ENCODE measurements at regions not wholly inside any gene's neighbourhood (a gene's known extent, or its start where the extent isn't known, plus 50 kb on each side); places are given as distances from the start of the nearest gene placed in this dataset.
A peak's percentile ranks its signal among the peaks of the same experiment; 100 is the strongest.

DNA sequence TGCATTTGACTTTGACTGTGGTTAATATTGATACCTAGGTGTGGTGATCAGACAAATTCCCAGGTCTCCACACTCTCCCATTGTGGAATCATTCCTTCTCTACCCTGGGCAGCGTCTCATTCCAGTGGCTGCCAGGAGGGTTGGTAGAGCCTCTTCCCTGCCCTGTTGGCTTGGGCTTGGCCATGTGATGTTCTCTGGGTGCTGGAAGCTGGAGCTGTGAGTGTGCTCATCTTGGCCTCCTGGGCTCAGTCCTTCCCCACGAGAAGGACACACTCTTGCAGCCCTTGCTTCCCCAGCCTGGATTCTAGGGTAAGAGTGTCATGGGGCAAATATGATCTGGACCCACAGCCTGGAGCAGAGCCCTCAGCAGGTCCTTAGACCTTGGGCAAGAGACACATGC is 167.2 kb upstream of the IRX4 start:
- DNase-seq (ENCODE audit: low read depth, low spot score): no peak
- in situ Hi-C loops (cut with HindIII; ENCODE audit: low sequenced_read_pairs): no loop called here
- TF ChIP-seq, protein P1, sequence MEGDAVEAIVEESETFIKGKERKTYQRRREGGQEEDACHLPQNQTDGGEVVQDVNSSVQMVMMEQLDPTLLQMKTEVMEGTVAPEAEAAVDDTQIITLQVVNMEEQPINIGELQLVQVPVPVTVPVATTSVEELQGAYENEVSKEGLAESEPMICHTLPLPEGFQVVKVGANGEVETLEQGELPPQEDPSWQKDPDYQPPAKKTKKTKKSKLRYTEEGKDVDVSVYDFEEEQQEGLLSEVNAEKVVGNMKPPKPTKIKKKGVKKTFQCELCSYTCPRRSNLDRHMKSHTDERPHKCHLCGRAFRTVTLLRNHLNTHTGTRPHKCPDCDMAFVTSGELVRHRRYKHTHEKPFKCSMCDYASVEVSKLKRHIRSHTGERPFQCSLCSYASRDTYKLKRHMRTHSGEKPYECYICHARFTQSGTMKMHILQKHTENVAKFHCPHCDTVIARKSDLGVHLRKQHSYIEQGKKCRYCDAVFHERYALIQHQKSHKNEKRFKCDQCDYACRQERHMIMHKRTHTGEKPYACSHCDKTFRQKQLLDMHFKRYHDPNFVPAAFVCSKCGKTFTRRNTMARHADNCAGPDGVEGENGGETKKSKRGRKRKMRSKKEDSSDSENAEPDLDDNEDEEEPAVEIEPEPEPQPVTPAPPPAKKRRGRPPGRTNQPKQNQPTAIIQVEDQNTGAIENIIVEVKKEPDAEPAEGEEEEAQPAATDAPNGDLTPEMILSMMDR (IDR thresholded peaks at IDR 0.05; ENCODE audit: low read depth, low read length): no peak
- no peak overlapping the region for H3K4me3 ChIP-seq (ENCODE audit: low read depth, low read length)

DNA sequence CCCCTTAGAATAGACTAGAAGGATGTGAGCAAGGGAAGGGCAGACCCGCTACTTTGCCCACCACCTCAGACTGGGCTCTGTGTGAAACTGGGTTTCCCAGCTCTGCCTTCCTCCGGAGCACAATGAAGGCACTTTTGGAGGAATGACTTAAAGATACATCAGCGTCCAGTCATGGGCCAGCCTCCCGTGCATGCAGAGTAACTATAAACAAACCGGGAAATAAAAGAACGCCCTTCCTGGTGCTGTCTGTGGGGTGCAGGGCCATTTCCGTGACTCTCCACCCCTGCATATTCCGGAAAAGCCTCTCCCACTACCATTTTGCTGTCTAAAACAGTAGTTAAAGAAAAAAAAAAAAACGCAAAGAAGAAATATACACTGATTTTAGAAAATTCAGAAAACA is 165.9 kb upstream of the IRX4 start:
- H3K4me3 ChIP-seq (ENCODE audit: low read depth, low read length): no peak overlapping the region
- no peak for DNase-seq (ENCODE audit: low read depth, low spot score)
- TF ChIP-seq, protein P1 (IDR thresholded peaks at IDR 0.05; ENCODE audit: low read depth, low read length): no peak
- in situ Hi-C loops (cut with HindIII; ENCODE audit: low sequenced_read_pairs): no loop called here

DNA sequence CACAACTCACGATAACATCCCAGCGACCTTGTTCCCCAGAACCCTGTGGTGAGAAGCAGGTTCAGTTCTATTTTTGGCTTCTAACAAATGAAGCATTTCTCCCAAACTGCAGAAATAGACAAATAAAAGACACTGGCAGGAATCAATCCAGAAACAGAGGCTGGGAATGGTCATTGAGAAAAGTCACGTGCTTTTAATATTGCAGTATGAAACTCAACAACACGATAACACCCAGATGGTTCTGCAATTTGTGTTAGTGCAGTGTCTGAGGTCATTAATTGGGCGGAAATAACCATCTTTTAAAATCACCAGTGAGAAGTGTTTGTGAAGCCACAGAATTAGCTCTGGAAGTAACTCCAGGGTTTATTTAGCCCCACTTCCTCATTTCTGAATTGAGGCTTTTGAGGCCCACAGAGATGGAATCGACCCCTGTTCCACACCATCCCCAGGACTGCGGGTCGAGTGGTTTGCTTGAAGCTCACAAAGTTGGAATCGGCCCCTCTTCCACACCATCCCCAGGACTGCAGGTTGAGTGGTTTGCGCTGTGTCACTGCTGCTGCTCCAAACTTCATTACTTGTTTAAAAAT is 164.7 kb upstream of the IRX4 start:
- TF ChIP-seq, protein P1 (IDR thresholded peaks at IDR 0.05; ENCODE audit: low read depth, low read length): no peak
- in situ Hi-C loops (cut with HindIII; ENCODE audit: low sequenced_read_pairs): no loop called here

DNA sequence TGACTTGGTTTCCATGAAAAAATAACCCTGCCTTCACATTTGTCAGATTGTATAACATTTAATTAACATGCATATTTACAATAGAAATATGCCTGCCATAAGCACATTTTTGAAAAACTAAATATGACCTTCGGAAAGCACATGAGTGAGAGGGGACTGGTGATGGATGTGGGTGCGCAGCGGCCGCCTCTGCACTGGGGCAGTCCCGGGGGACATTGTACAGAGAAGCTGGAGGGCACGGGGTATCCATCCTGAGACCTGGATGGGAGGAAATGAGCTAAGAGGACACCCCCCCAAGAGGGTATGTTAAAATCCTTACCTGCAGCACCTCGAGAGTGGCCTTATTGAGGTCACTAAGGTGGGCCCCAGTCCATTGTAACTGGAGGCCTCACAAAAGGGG is 161.3 kb upstream of the IRX4 start:
- TF ChIP-seq, protein P1 (IDR thresholded peaks at IDR 0.05; ENCODE audit: low read depth, low read length): no peak
- no peak overlapping the region for H3K4me3 ChIP-seq (ENCODE audit: low read depth, low read length)
- DNase-seq (ENCODE audit: low read depth, low spot score): no peak
- in situ Hi-C loops (cut with HindIII; ENCODE audit: low sequenced_read_pairs): no loop called here

More for the DNA sequence above, 164.7 kb upstream of the IRX4 start:
- no peak for DNase-seq (ENCODE audit: low read depth, low spot score)
- H3K4me3 ChIP-seq (ENCODE audit: low read depth, low read length): no peak overlapping the region

DNA sequence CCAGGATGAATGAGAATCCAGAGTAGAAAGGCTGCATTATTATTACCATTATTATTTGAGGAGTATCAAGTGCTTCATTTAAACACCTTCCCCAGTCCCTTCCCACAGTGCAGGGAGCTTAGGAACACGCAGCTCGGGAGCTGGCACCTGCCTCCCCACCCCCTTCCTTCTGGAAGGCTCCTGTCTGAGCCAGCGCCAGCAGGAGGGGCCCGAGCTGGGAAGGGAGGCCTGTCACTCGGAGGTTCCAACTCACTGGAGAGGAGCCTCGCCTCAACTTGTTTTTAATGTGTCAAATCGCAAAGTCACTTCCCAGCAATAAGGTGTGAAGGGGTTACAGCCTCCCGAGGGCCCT is 156.4 kb upstream of the IRX4 start:
- in situ Hi-C loops (cut with HindIII; ENCODE audit: low sequenced_read_pairs): no loop called here
- no peak for DNase-seq (ENCODE audit: low read depth, low spot score)
- no peak overlapping the region for H3K4me3 ChIP-seq (ENCODE audit: low read depth, low read length)
- TF ChIP-seq, protein P1 (IDR thresholded peaks at IDR 0.05; ENCODE audit: low read depth, low read length): no peak

DNA sequence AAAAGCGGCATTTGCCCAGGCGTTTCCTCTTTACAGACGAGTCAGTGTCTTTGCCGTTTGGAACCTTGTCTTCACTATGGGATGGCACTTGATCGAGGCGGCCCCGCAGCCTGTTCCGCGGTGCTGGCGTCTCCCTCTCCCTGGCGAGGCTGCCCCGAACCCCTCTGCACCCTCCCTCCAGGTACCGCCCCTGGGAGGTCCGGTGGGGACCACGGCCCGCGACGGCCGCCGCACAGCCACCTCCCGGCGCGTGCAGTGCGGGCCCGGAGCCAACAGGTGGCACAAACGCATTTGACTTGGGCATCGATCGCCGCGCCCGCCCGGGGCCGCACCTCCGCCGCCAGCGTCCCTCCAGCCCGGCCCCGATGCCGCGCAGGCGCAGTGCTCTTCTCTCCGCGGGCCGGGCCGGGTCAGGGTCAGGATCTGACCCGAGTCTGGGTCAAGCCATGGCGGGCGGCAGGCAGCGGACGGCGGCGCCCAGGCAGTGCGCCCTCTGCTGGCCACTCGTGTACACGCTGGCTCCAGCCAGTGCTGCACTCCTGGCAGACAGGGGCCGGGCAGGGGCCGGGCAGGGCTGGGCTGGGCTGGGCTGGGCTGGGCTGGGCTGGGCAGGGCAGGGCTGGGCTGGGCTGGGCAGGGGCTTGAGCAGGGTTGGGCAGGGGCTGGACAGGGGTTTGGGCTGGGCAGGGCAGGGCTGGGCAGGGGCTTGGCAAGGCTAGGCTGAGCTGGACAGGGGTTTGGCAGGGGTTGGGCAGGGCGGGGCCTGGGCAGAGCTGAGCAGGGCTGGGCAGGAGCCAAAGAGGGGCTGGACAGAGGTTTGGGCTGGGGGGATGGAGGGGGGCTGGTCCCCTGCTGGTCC is 155.8 kb upstream of the IRX4 start:
- DNase-seq (ENCODE audit: low read depth, low spot score): no peak
- in situ Hi-C loops (cut with HindIII; ENCODE audit: low sequenced_read_pairs): no loop called here
- TF ChIP-seq, protein P1 (IDR thresholded peaks at IDR 0.05; ENCODE audit: low read depth, low read length): peak; percentile 61
- no peak overlapping the region for H3K4me3 ChIP-seq (ENCODE audit: low read depth, low read length)

All from astrocyte of the spinal cord (primary cell).